NCI-H2107 treated with DMSO at 0.1 percent for 48 hours (cell line): ENCODE measurements at regions not wholly inside any gene's neighbourhood (a gene's known extent, or its start where the extent isn't known, plus 50 kb on each side); places are given as distances from the start of the nearest gene placed in this dataset.
"Not testable (repeated sequence)": the region's sequence is repeated elsewhere in the genome, so short reads cannot be mapped to it uniquely, and the experiment has no call there.

Source experiments
- DNase-seq: peaks from one replicate; lab custom pipeline; 2025; ENCODE audit not compliant: unreplicated experiment; lab: John Stamatoyannopoulos, UW

- no peak for DNase-seq
Measured at GRCh38 chr16:52113533-52114183, 433.3 kb downstream of the TOX3 start.

GRCh38 chr16:52104993-52105392 is 441.9 kb downstream of the TOX3 start:
- not testable (repeated sequence) for DNase-seq

GRCh38 chr16:52103791-52104190 is 443.2 kb downstream of the TOX3 start:
- no peak for DNase-seq

GRCh38 chr16:52101246-52101645 is 445.7 kb downstream of the TOX3 start:
- DNase-seq, result no peak

GRCh38 chr16:52099382-52099781 is 447.6 kb downstream of the TOX3 start:
- DNase-seq, result no peak

- DNase-seq, result no peak
Measured at GRCh38 chr16:52095471-52095870, 451.5 kb downstream of the TOX3 start.

- no peak for DNase-seq
Measured at GRCh38 chr16:52092126-52092525, 454.8 kb downstream of the TOX3 start.

GRCh38 chr16:52090080-52090479 is 456.9 kb downstream of the TOX3 start:
- DNase-seq, result no peak

- no peak for DNase-seq
Measured at GRCh38 chr16:52089476-52089875, 457.5 kb downstream of the TOX3 start.

- DNase-seq, result no peak
Measured at GRCh38 chr16:52086901-52087300, 460.0 kb downstream of the TOX3 start.

GRCh38 chr16:52078716-52079655 is 468.0 kb downstream of the TOX3 start:
- no peak for DNase-seq

GRCh38 chr16:52077607-52078006 is 469.3 kb downstream of the TOX3 start:
- DNase-seq, result no peak

- no peak for DNase-seq
Measured at GRCh38 chr16:52076801-52077201, 470.1 kb downstream of the TOX3 start.

GRCh38 chr16:52076332-52076731 is 470.6 kb downstream of the TOX3 start:
- DNase-seq, result no peak

- no peak for DNase-seq
Measured at GRCh38 chr16:52074133-52074532, 472.8 kb downstream of the TOX3 start.

- no peak for DNase-seq
Measured at GRCh38 chr16:52073024-52073423, 473.9 kb downstream of the TOX3 start.

GRCh38 chr16:52071101-52071500 is 475.8 kb downstream of the TOX3 start:
- no peak for DNase-seq

GRCh38 chr16:52070341-52071057 is 476.4 kb downstream of the TOX3 start:
- DNase-seq, result no peak

- peak; percentile 88 for DNase-seq
Measured at GRCh38 chr16:52069866-52070265, 477.1 kb downstream of the TOX3 start.

- DNase-seq, result peak; percentile 37
Measured at GRCh38 chr16:52068447-52069074, 478.4 kb downstream of the TOX3 start.

GRCh38 chr16:52066962-52067361 is 480.0 kb downstream of the TOX3 start:
- DNase-seq, result no peak
